ENCODE measurements at regions not wholly inside any gene's neighbourhood (a gene's known extent, or its start where the extent isn't known, plus 50 kb on each side); places are given as distances from the start of the nearest gene placed in this dataset.

- intact Hi-C loops (cut with DNase I), result no loop called here
- H3K27me3 ChIP-seq, result no peaks in the 10 kb centered on the region
- no peak overlapping the region for H3K4me3 ChIP-seq
- TF ChIP-seq CTCF (IDR thresholded peaks at IDR 0.05), result no peak
- H3K27ac ChIP-seq, result no peak overlapping the region
- DNase-seq (ENCODE audit: low spot score in 2 of 2), result no peak
- no peaks in the 10 kb centered on the region for H3K4me1 ChIP-seq
- no peaks in the 10 kb centered on the region for H3K9me3 ChIP-seq
- H3K36me3 ChIP-seq, result no peaks in the 10 kb centered on the region
These were observed 100.9 kb upstream of the MCTP2 start for GRCh38 chr15:94130504-94130903.

GRCh38 chr15:94127006-94127405, 104.4 kb upstream of the MCTP2 start:
- intact Hi-C loops (cut with DNase I), result no loop called here
- no peak for TF ChIP-seq CTCF (IDR thresholded peaks at IDR 0.05)
- no peaks in the 10 kb centered on the region for H3K36me3 ChIP-seq
- no peaks in the 10 kb centered on the region for H3K9me3 ChIP-seq
- H3K4me3 ChIP-seq, result no peak overlapping the region
- no peak overlapping the region for H3K27ac ChIP-seq
- H3K4me1 ChIP-seq, result no peaks in the 10 kb centered on the region
- no peak for DNase-seq (ENCODE audit: low spot score in 2 of 2)
- no peaks in the 10 kb centered on the region for H3K27me3 ChIP-seq

GRCh38 chr15:94125698-94126097, 105.7 kb upstream of the MCTP2 start:
- no peak for TF ChIP-seq CTCF (IDR thresholded peaks at IDR 0.05)
- H3K27ac ChIP-seq, result no peak overlapping the region
- no peaks in the 10 kb centered on the region for H3K36me3 ChIP-seq
- no peak overlapping the region for H3K4me3 ChIP-seq
- no peaks in the 10 kb centered on the region for H3K27me3 ChIP-seq
- no peaks in the 10 kb centered on the region for H3K9me3 ChIP-seq
- H3K4me1 ChIP-seq, result no peaks in the 10 kb centered on the region
- no peak for DNase-seq (ENCODE audit: low spot score in 2 of 2)
- intact Hi-C loops (cut with DNase I), result no loop called here

GRCh38 chr15:94125156-94125555, 106.2 kb upstream of the MCTP2 start:
- DNase-seq (ENCODE audit: low spot score in 2 of 2), result no peak
- no peaks in the 10 kb centered on the region for H3K4me1 ChIP-seq
- intact Hi-C loops (cut with DNase I), result no loop called here
- H3K36me3 ChIP-seq, result no peaks in the 10 kb centered on the region
- H3K9me3 ChIP-seq, result no peaks in the 10 kb centered on the region
- no peaks in the 10 kb centered on the region for H3K27me3 ChIP-seq
- no peak overlapping the region for H3K4me3 ChIP-seq
- TF ChIP-seq CTCF (IDR thresholded peaks at IDR 0.05), result no peak
- H3K27ac ChIP-seq, result no peak overlapping the region

- no peak for TF ChIP-seq CTCF (IDR thresholded peaks at IDR 0.05)
- Histone ChIP-seq H3K27ac (no peak overlapping the region), H3K36me3 (no peaks in the 10 kb centered on the region), H3K27me3 (no peaks in the 10 kb centered on the region), H3K9me3 (no peaks in the 10 kb centered on the region), H3K4me1 (peaks cover 0 to 5% of the 10 kb centered on the region in 2 donors), H3K4me3 (no peak overlapping the region)
- intact Hi-C loops (cut with DNase I), result no loop called here
- DNase-seq (ENCODE audit: low spot score in 2 of 2), result no peak
These were observed 108.8 kb upstream of the MCTP2 start for GRCh38 chr15:94122516-94122915.

Measured in ascending aorta (tissue), 2 donors.